22Rv1 (cell line): ENCODE measurements at regions not wholly inside any gene's neighbourhood (a gene's known extent, or its start where the extent isn't known, plus 50 kb on each side); places are given as distances from the start of the nearest gene placed in this dataset.

Experiments
- ZFX ChIP-seq: fragments of 450-650 bp; IDR thresholded peaks from 2 replicates; pipeline ENCODE4 v1.6.1; 2017; ENCODE audit warnings: antibody characterized with exemption, borderline replicate concordance
- TF ChIP-seq, protein P1 (sequence below): fragments of 450-650 bp; IDR thresholded peaks from 2 replicates; pipeline ENCODE4 v1.5.1; 2017; ENCODE audit warnings: mild to moderate bottlenecking

DNA sequence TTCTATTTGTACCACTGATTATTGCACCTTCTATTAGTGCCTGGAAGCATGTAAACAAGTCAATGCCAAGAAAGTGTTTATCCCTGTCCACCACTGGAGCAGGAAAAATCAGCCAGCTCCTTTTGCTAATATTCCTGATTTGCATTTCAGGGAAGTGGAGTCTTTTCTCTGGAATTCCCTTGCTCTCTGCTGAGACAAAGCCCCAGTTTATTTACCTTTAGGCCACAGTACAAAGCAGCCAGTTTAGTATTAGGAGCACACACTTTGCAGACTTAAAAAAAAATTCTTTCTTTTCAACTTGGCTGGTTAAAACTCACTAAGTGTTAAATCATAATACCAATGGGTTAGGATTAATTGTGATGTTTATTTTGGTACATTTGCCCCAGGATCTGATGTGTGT, 631.1 kb downstream of the PKHD1 start:
- TF ChIP-seq, protein P1, sequence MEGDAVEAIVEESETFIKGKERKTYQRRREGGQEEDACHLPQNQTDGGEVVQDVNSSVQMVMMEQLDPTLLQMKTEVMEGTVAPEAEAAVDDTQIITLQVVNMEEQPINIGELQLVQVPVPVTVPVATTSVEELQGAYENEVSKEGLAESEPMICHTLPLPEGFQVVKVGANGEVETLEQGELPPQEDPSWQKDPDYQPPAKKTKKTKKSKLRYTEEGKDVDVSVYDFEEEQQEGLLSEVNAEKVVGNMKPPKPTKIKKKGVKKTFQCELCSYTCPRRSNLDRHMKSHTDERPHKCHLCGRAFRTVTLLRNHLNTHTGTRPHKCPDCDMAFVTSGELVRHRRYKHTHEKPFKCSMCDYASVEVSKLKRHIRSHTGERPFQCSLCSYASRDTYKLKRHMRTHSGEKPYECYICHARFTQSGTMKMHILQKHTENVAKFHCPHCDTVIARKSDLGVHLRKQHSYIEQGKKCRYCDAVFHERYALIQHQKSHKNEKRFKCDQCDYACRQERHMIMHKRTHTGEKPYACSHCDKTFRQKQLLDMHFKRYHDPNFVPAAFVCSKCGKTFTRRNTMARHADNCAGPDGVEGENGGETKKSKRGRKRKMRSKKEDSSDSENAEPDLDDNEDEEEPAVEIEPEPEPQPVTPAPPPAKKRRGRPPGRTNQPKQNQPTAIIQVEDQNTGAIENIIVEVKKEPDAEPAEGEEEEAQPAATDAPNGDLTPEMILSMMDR = no peak
- no peak for TF ChIP-seq ZFX
